IMR-90 (cell line): ENCODE measurements at regions not wholly inside any gene's neighbourhood (a gene's known extent, or its start where the extent isn't known, plus 50 kb on each side); places are given as distances from the start of the nearest gene placed in this dataset.

Source experiments
- ATAC-seq: fragments of 200-7000 bp; cut with Tn5 transposase; 2 replicates; pipeline ENCODE4 v1.9.1; 2020; ENCODE audit warnings: low read depth, mild to moderate bottlenecking, moderate library complexity
- BruUV-seq: library from RNA; stranded (reverse); fragments of 400-500 nt; replicated peaks from 2 replicates; lab custom pipeline; 2021; lab: Mats Ljungman, UMichigan
- CTCF ChIA-PET: fragments of 300-600 bp; formaldehyde crosslinking; extraction: SDS; loops from one replicate; lab custom pipeline; 2021; ENCODE audit warnings: antibody characterized with exemption; lab: Yijun Ruan, JAX
- POLR2A ChIA-PET: fragments of 300-600 bp; sonication (Branson Sonifier 250); formaldehyde crosslinking; loops from one replicate; lab custom pipeline; 2022; ENCODE audit warnings: antibody characterized with exemption; ENCODE audit not compliant: unreplicated experiment; lab: Charles Lee
- DNase-seq: peaks from one replicate; pipeline ENCODE4 v3.0.0; 2013
- H2AFZ ChIP-seq: replicated peaks from 2 replicates; pipeline ENCODE3; 2013; ENCODE audit warnings: low read length, mild to moderate bottlenecking; ENCODE audit not compliant: poor library complexity
- H2AK5ac ChIP-seq: 2 replicates; pipeline ENCODE4 v1.6.1; 2013; ENCODE audit warnings: low read depth, low read length, inconsistent platforms
- H2AK9ac ChIP-seq: replicated peaks from 2 replicates; pipeline ENCODE3; 2013; ENCODE audit warnings: mild to moderate bottlenecking, low read depth, low read length, moderate library complexity; ENCODE audit not compliant: poor library complexity
- H2BK120ac ChIP-seq: 2 replicates; pipeline ENCODE4 v1.6.1; 2013; ENCODE audit warnings: low read depth, low read length, inconsistent platforms
- H2BK15ac ChIP-seq: 3 replicates; pipeline ENCODE4 v1.6.1; 2013; ENCODE audit warnings: low read depth, low read length, inconsistent platforms
- H2BK20ac ChIP-seq: 2 replicates; pipeline ENCODE4 v1.6.1; 2013; ENCODE audit warnings: low read depth, mild to moderate bottlenecking, inconsistent platforms, low read length, moderate library complexity
- H2BK5ac ChIP-seq: 2 replicates; pipeline ENCODE4 v1.6.1; 2013; ENCODE audit warnings: mild to moderate bottlenecking, low read depth, low read length, inconsistent platforms; ENCODE audit not compliant: poor library complexity, severe bottlenecking
- H3K14ac ChIP-seq: replicated peaks from 2 replicates; pipeline ENCODE4 v1.6.1; 2013; ENCODE audit warnings: low read depth, low read length, inconsistent platforms
- H3K18ac ChIP-seq: 2 replicates; pipeline ENCODE4 v1.6.1; 2013; ENCODE audit warnings: low read depth, low read length, control low read depth
- H3K23ac ChIP-seq: 2 replicates; pipeline ENCODE4 v1.6.1; 2013; ENCODE audit warnings: low read depth, low read length, inconsistent platforms
- H3K27ac ChIP-seq: 2 replicates; pipeline ENCODE4 v1.5.1; 2013; ENCODE audit warnings: mild to moderate bottlenecking, control low read depth, low read length; ENCODE audit not compliant: insufficient read depth
- H3K27me3 ChIP-seq: 2 replicates; pipeline ENCODE4 v1.6.1; 2013; ENCODE audit warnings: low read length; ENCODE audit not compliant: control insufficient read depth, insufficient read depth
- H3K36me3 ChIP-seq: 2 replicates; pipeline ENCODE4 v1.6.1; 2013; ENCODE audit warnings: low read length, mixed read lengths; ENCODE audit not compliant: control insufficient read depth, insufficient read depth
- H3K4ac ChIP-seq: 2 replicates; pipeline ENCODE4 v1.6.1; 2013; ENCODE audit warnings: low read depth, low read length, inconsistent platforms
- H3K4me1 ChIP-seq: 2 replicates; pipeline ENCODE4 v1.6.1; 2013; ENCODE audit warnings: low read length, mixed read lengths; ENCODE audit not compliant: control insufficient read depth, insufficient read depth
- H3K4me2 ChIP-seq: 2 replicates; pipeline ENCODE4 v1.6.1; 2013; ENCODE audit warnings: low read depth, mild to moderate bottlenecking, control low read depth, low read length, moderate library complexity
- H3K4me3 ChIP-seq: 2 replicates; pipeline ENCODE4 v1.5.1; 2013; ENCODE audit warnings: low read depth, mild to moderate bottlenecking, control low read depth, low read length, moderate library complexity; ENCODE audit not compliant: insufficient read depth
- H3K56ac ChIP-seq: 2 replicates; pipeline ENCODE4 v1.6.1; 2013; ENCODE audit warnings: low read length, inconsistent platforms; ENCODE audit not compliant: insufficient read depth; ENCODE audit errors: extremely low read depth
- H3K79me1 ChIP-seq, 2 experiments: 2 replicates each; pipeline ENCODE4 v1.6.1; 2013; ENCODE audit warnings: low read length in 2 of 2, inconsistent platforms in 1 of 2, low read depth in 1 of 2
- H3K9ac ChIP-seq: 2 replicates; pipeline ENCODE4 v1.6.1; 2013; ENCODE audit warnings: low read depth, low read length, control low read depth
- H3K9me1 ChIP-seq: 2 replicates; pipeline ENCODE4 v1.6.1; 2013; ENCODE audit warnings: low read length, inconsistent platforms; ENCODE audit not compliant: insufficient read depth
- H3K9me3 ChIP-seq: 2 replicates; pipeline ENCODE4 v1.6.1; 2013; ENCODE audit warnings: low read length; ENCODE audit not compliant: control insufficient read depth, insufficient read depth
- H4K20me1 ChIP-seq: 2 replicates; pipeline ENCODE4 v1.6.1; 2013; ENCODE audit warnings: low read length, inconsistent platforms; ENCODE audit not compliant: insufficient read depth
- H4K5ac ChIP-seq: 2 replicates; pipeline ENCODE4 v1.6.1; 2013; ENCODE audit warnings: mild to moderate bottlenecking, low read depth, low read length, control low read depth
- H4K8ac ChIP-seq, 2 experiments: 2 replicates each; pipeline ENCODE4 v1.6.1; 2013; ENCODE audit warnings: low read depth in 2 of 2, low read length in 2 of 2, control low read depth in 1 of 2, inconsistent platforms in 1 of 2
- H4K91ac ChIP-seq: 2 replicates; pipeline ENCODE4 v1.6.1; 2013; ENCODE audit warnings: low read depth, low read length, inconsistent platforms; ENCODE audit not compliant: insufficient read depth
- RFX5 ChIP-seq: IDR thresholded peaks from 2 replicates; pipeline ENCODE4 v1.8.0; 2012; ENCODE audit warnings: low read depth, mild to moderate bottlenecking, low read length, moderate library complexity
- WGBS, 2 experiments: methylation state at CpG; one replicate each; pipeline versions ENCODE4 v1.1.5 to v1.1.7; 2013; ENCODE audit warnings: missing lambda C conversion rate in 2 of 2; ENCODE audit not compliant: insufficient read length in 1 of 2; ENCODE audit errors: extremely low coverage in 2 of 2; 5-methylcytosine and 5-hydroxymethylcytosine counted together
- dilution Hi-C: fragments of 300-500 bp; cut with HindIII; formaldehyde crosslinking; loops from one replicate; pipeline ENCODE4 v1.14.3; 2018; ENCODE audit warnings: low sequenced_read_pairs; ENCODE audit not compliant: unreplicated experiment
- in situ Hi-C: fragments of 300-500 bp; cut with MboI; formaldehyde crosslinking; loops from 3 replicates; pipeline ENCODE4 v1.14.3; 2019; ENCODE audit warnings: low sequenced_read_pairs, inconsistent platforms, mixed read lengths
- intact Hi-C: fragments of 100-400 bp; cut with micrococcal nuclease; formaldehyde crosslinking; loops from 2 replicates; pipeline ENCODE4 v1.10.0; 2022

GRCh38 chr11:70575396-70576060 lies 177.2 kb downstream of the CTTN start:
- no peak overlapping the region for H4K5ac ChIP-seq
- H3K27me3 ChIP-seq, result no peaks in the 10 kb centered on the region
- no peaks in the 10 kb centered on the region for H3K36me3 ChIP-seq
- dilution Hi-C loops (no loop called here), intact Hi-C loops (no loop called here), in situ Hi-C loops (no loop called here)
- no TSS peak for BruUV-seq
- H3K4me2 ChIP-seq, result no peak overlapping the region
- H3K9ac ChIP-seq, result no peak overlapping the region
- H2BK120ac ChIP-seq, result no peak overlapping the region
- no peak overlapping the region for H2AK5ac ChIP-seq
- no peak overlapping the region for H4K8ac ChIP-seq
- H2AFZ ChIP-seq, result no peak overlapping the region
- H3K9me3 ChIP-seq, result no peaks in the 10 kb centered on the region
- no peak for ATAC-seq
- H3K14ac ChIP-seq, result no peak overlapping the region
- H3K27ac ChIP-seq, result no peak overlapping the region
- no peak overlapping the region for H3K4me3 ChIP-seq
- no peak overlapping the region for H2BK20ac ChIP-seq
- DNase-seq, result no peak
- H2AK9ac ChIP-seq, result no peak overlapping the region
- H3K18ac ChIP-seq, result no peak overlapping the region
- H3K23ac ChIP-seq, result no peak overlapping the region
- no peak overlapping the region for H3K4ac ChIP-seq
- CTCF ChIA-PET, result no interaction called here
- no peak overlapping the region for H3K56ac ChIP-seq
- H3K4me1 ChIP-seq, result no peaks in the 10 kb centered on the region
- H2BK15ac ChIP-seq, result no peak overlapping the region
- POLR2A ChIA-PET, result no interaction called here
- no peaks in the 10 kb centered on the region; the same call in 1 of the 2 replicates for H4K20me1 ChIP-seq
- no peaks in the 10 kb centered on the region for H3K79me1 ChIP-seq
- H3K9me1 ChIP-seq, result no peaks in the 10 kb centered on the region
- no peak overlapping the region for H4K91ac ChIP-seq
- WGBS, 2 experiments, result 80% methylated on average over 4 of the region's 12 CpGs; no CpG with 5 or more reads in 1 of the 2 experiments
- no peak for TF ChIP-seq RFX5
- no peak overlapping the region for H2BK5ac ChIP-seq
